IMR-90 (cell line): ENCODE measurements at regions not wholly inside any gene's neighbourhood (a gene's known extent, or its start where the extent isn't known, plus 50 kb on each side); places are given as distances from the start of the nearest gene placed in this dataset.

Experiments
- BHLHE40 ChIP-seq: fragments of 150-350 bp; IDR thresholded peaks from 2 replicates; pipeline ENCODE4 v1.6.1; 2016; ENCODE audit warnings: mild to moderate bottlenecking, low read depth, low read length
- CEBPB ChIP-seq: IDR thresholded peaks from 2 replicates; pipeline ENCODE4 v1.6.1; 2012; ENCODE audit warnings: low read depth, low read length, improper control_type of control experiment
- CTCF ChIP-seq: conservative IDR thresholded peaks from 2 replicates; pipeline ENCODE4 v1.5.1; 2012; ENCODE audit warnings: mild to moderate bottlenecking, low read depth, low read length, improper control_type of control experiment
- ELK1 ChIP-seq: fragments of 150-350 bp; IDR thresholded peaks from 2 replicates; pipeline ENCODE4 v1.6.1; 2016; ENCODE audit warnings: low read depth, mild to moderate bottlenecking, low read length, moderate library complexity, borderline replicate concordance
- MAFK ChIP-seq: IDR thresholded peaks from 2 replicates; pipeline ENCODE4 v1.6.1; 2012; ENCODE audit warnings: low read depth, low read length, improper control_type of control experiment
- MAZ ChIP-seq: IDR thresholded peaks from 2 replicates; pipeline ENCODE4 v1.6.1; 2012; ENCODE audit warnings: low read depth, mild to moderate bottlenecking, low read length, improper control_type of control experiment, moderate library complexity, borderline replicate concordance
- MXI1 ChIP-seq: IDR thresholded peaks from 2 replicates; pipeline ENCODE4 v1.6.1; 2012; ENCODE audit warnings: low read depth, mild to moderate bottlenecking, low read length, moderate library complexity, borderline replicate concordance
- NFE2L2 ChIP-seq: fragments of 150-350 bp; IDR thresholded peaks from 2 replicates; pipeline ENCODE4 v1.6.1; 2016; ENCODE audit warnings: low read depth, mild to moderate bottlenecking, low read length
- POLR2A ChIP-seq: IDR thresholded peaks from 2 replicates; pipeline ENCODE4 v1.6.1; 2012; ENCODE audit warnings: mild to moderate bottlenecking, low read depth, low read length
- RAD21 ChIP-seq: IDR thresholded peaks from 2 replicates; pipeline ENCODE4 v1.6.1; 2012; ENCODE audit warnings: low read length, improper control_type of control experiment
- RCOR1 ChIP-seq: IDR thresholded peaks from 2 replicates; pipeline ENCODE4 v1.6.1; 2012; ENCODE audit warnings: mild to moderate bottlenecking, low read length, improper control_type of control experiment; ENCODE audit not compliant: insufficient replicate concordance
- RFX5 ChIP-seq: IDR thresholded peaks from 2 replicates; pipeline ENCODE4 v1.8.0; 2012; ENCODE audit warnings: low read depth, mild to moderate bottlenecking, low read length, moderate library complexity
- SMC3 ChIP-seq: fragments of 150-350 bp; IDR thresholded peaks from 2 replicates; pipeline ENCODE4 v1.6.1; 2016; ENCODE audit warnings: low read depth, mild to moderate bottlenecking, antibody characterized with exemption, low read length, moderate library complexity
- USF2 ChIP-seq: fragments of 150-350 bp; IDR thresholded peaks from 2 replicates; pipeline ENCODE4 v1.6.1; 2017; ENCODE audit warnings: mild to moderate bottlenecking, antibody characterized with exemption, low read length, low read depth

GRCh38 chr7:88358526-88358838 lies 51.8 kb upstream of the STEAP4 start:
- TF ChIP-seq POLR2A = no peak
- TF ChIP-seq CTCF = no peak
- no peak for TF ChIP-seq BHLHE40
- TF ChIP-seq MXI1 = no peak
- TF ChIP-seq RFX5 = no peak
- no peak for TF ChIP-seq RAD21
- no peak for TF ChIP-seq SMC3
- TF ChIP-seq RCOR1 = no peak
- no peak for TF ChIP-seq MAFK
- no peak for TF ChIP-seq USF2
- no peak for TF ChIP-seq ELK1
- no peak for TF ChIP-seq MAZ
- TF ChIP-seq NFE2L2 = no peak
- no peak for TF ChIP-seq CEBPB
